AG09309 (cell line): ENCODE measurements at regions not wholly inside any gene's neighbourhood (a gene's known extent, or its start where the extent isn't known, plus 50 kb on each side); places are given as distances from the start of the nearest gene placed in this dataset.
"Not testable (repeated sequence)": the region's sequence is repeated elsewhere in the genome, so short reads cannot be mapped to it uniquely, and the experiment has no call there.

Experiments
- DNase-seq: peaks from one replicate; pipeline ENCODE4 v3.0.0-alpha.2; 2010; ENCODE audit warnings: low read depth
- H3K4me3 ChIP-seq: 2 replicates; pipeline ENCODE4 v1.5.1; 2011; ENCODE audit warnings: mild to moderate bottlenecking, low read depth, low read length, moderate library complexity; ENCODE audit not compliant: control insufficient read depth
- TF ChIP-seq, protein P1 (sequence below): IDR thresholded peaks from 2 replicates; pipeline ENCODE4 v1.5.1; 2011; ENCODE audit warnings: mild to moderate bottlenecking, low read depth, low read length, inconsistent platforms; ENCODE audit not compliant: insufficient read depth, control insufficient read depth; ENCODE audit errors: missing control alignments

DNA sequence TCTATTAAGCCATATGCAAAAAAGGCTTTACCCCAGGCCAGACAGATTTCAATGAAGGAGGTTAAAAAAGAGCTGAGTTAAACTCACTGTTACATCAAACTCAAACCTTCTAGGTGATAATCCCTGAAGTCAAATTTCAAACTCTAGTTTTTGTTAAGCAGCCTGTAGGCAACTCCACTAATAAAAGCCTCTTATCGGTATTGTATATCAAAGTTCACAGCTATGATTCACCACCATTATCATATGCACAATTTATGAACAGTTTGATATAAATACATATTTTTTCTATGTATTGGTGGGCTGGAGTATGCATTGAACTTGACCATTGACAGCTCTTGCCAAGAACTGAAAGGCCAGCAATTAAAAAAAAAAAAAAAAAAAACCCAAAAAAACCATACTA, 308.2 kb downstream of the BTBD3 start:
- DNase-seq = no peak
- no peak overlapping the region for H3K4me3 ChIP-seq
- TF ChIP-seq, protein P1, sequence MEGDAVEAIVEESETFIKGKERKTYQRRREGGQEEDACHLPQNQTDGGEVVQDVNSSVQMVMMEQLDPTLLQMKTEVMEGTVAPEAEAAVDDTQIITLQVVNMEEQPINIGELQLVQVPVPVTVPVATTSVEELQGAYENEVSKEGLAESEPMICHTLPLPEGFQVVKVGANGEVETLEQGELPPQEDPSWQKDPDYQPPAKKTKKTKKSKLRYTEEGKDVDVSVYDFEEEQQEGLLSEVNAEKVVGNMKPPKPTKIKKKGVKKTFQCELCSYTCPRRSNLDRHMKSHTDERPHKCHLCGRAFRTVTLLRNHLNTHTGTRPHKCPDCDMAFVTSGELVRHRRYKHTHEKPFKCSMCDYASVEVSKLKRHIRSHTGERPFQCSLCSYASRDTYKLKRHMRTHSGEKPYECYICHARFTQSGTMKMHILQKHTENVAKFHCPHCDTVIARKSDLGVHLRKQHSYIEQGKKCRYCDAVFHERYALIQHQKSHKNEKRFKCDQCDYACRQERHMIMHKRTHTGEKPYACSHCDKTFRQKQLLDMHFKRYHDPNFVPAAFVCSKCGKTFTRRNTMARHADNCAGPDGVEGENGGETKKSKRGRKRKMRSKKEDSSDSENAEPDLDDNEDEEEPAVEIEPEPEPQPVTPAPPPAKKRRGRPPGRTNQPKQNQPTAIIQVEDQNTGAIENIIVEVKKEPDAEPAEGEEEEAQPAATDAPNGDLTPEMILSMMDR = no peak

DNA sequence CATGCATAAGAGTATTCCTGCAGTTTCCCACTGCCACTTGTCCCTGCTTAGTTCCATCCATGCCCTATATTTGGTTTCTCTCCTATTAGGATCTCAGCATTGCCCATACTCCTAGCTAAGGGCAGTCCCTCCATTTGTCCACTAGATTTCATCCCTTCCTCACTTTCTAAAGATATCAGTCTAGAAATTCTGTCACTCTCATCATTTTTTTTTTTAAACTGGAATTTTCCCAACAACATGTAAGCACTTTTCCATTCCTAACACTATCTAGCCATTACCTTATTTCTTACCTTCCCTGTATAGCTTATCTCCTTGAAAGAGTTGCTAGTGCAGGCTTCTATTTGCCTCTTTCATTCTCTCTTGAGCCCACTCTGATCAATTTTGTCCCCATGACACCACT, 312.2 kb downstream of the BTBD3 start:
- no peak overlapping the region for H3K4me3 ChIP-seq
- TF ChIP-seq, protein P1 = no peak
- DNase-seq = no peak

GRCh38 chr20:12237772-12238171, 320.1 kb downstream of the BTBD3 start:
- no peak for DNase-seq
- TF ChIP-seq, protein P1 = no peak
- no peak overlapping the region for H3K4me3 ChIP-seq

DNA sequence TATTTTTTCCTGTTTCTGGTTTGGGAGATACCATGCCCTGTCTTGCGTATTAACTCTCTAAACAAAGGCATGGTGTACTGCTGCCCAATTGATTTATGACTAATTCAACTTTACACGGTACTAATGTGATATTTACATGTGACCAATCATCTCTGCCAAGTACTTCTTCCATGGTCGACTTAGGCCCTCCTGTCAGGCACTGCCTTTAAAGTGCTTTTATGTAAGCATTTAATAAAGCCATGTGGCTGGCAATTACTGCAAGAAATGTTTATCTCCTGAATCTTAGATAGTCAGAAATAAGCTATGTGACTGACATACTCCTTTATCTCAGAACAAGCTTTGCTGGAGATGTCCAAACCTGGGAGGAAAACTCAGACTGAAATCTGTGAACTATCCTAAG, 323.4 kb downstream of the BTBD3 start:
- TF ChIP-seq, protein P1 = no peak
- DNase-seq = no peak
- no peak overlapping the region for H3K4me3 ChIP-seq

DNA sequence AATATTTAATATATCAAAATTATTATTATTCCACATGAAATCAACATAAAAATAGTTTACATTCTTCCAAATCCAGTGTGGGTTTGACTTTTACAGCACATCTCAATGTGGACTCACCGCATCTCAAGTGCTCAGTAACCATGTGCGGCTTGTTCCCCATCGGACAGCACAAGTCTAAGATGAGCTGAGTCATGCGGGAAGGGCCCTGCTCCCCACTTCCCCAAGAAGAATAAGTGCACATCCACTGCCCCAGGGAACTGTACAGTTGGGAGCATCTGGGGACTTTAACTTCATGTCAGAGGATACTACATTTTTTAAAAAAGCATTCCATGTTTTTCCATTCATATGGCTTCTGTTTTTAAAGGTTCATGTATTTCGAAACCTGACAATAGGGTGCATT, 325.6 kb downstream of the BTBD3 start:
- DNase-seq = no peak
- TF ChIP-seq, protein P1 = no peak

GRCh38 chr20:12248481-12248880, 330.8 kb downstream of the BTBD3 start:
- no peak overlapping the region for H3K4me3 ChIP-seq
- TF ChIP-seq, protein P1 = no peak
- no peak for DNase-seq

More for the DNA sequence above, 325.6 kb downstream of the BTBD3 start:
- no peak overlapping the region for H3K4me3 ChIP-seq

GRCh38 chr20:12250661-12251060, 333.0 kb downstream of the BTBD3 start:
- H3K4me3 ChIP-seq, DNase-seq: not testable (repeated sequence)

DNA sequence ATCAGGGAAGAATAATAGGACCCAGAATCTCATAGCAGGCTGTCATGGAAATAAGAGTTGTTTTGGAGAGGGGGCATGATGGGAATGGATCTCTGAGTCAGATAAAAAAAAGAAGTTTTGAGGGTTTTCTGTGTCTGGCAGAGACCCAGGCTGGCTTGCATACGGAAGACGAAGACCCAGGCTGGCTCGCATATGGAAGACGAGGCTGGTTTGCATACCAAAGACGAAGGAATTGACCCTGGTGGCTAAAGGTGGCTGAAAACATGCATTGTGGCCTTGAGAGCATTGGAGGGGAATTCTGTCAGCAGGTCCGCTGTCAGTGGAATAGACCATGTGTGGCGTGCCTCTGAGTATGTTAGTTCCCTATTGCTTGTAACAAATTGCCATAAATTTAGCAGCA, 335.1 kb downstream of the BTBD3 start:
- TF ChIP-seq, protein P1 = no peak
- H3K4me3 ChIP-seq = no peak overlapping the region
- DNase-seq = no peak
